ENCODE measurements at regions not wholly inside any gene's neighbourhood (a gene's known extent, or its start where the extent isn't known, plus 50 kb on each side); places are given as distances from the start of the nearest gene placed in this dataset.
"Not testable (repeated sequence)": the region's sequence is repeated elsewhere in the genome, so short reads cannot be mapped to it uniquely, and the experiment has no call there.

- no peak for DNase-seq
Observed at GRCh38 chr14:46596236-46596635, 55.3 kb downstream of the RPL10L start.

- no peak for DNase-seq
Observed at GRCh38 chr14:46582826-46583225, 68.8 kb downstream of the RPL10L start.

GRCh38 chr14:46581036-46581671, 70.4 kb downstream of the RPL10L start:
- peak; percentile 40 to 43 for DNase-seq

GRCh38 chr14:46574978-46575375, 76.6 kb downstream of the RPL10L start:
- DNase-seq, result no peak

- no peak for DNase-seq
Observed at GRCh38 chr14:46574221-46574977, 77.2 kb downstream of the RPL10L start.

DNA sequence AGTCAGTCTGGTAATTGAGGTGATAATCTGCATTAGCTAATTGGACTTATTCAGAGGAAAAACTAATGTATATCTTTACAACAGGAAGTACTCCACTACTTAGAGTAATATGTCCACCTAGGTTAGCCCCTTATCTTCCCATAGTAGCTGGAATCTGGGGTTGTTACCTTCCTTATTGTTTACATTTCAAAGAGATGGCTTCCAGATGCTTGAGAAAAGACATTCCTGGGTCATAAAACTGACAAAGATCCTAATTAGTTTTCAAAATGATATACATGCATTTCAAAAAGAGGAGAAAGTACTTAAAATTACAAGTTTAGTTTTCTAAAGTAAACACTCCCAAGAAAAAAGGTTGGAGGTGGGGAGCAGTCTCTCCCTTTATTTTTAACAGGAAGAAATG, 78.1 kb downstream of the RPL10L start:
- DNase-seq, result no peak

- no peak for DNase-seq
Observed at GRCh38 chr14:46571970-46572369, 79.6 kb downstream of the RPL10L start.

DNA sequence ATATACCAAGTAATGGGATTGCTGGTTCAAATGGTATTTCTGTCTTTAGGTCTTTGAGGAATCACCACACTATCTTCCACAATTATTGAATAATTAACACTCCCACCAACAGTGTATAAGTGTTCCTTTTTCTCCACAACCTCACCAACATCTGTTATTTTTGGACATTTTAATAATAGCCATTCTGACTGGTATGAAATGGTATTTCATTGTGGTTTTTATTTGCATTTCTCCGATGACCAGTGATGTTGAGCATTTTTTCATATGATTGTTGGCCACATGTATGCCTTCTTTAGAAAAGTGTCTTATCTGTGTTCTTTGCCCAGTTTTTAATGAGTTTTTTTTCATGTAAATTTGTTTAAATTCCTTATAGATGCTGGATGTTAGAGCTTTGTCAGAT, 83.4 kb downstream of the RPL10L start:
- not testable (repeated sequence) for DNase-seq

GRCh38 chr14:46550836-46551235, 100.7 kb downstream of the RPL10L start:
- DNase-seq, result no peak

- no peak for DNase-seq
Observed at GRCh38 chr14:46540986-46541385, 110.6 kb downstream of the RPL10L start.

GRCh38 chr14:46519121-46519520, 132.5 kb downstream of the RPL10L start:
- no peak for DNase-seq

- DNase-seq, result not testable (repeated sequence)
Observed at GRCh38 chr14:46508752-46509151, 142.8 kb downstream of the RPL10L start.

DNA sequence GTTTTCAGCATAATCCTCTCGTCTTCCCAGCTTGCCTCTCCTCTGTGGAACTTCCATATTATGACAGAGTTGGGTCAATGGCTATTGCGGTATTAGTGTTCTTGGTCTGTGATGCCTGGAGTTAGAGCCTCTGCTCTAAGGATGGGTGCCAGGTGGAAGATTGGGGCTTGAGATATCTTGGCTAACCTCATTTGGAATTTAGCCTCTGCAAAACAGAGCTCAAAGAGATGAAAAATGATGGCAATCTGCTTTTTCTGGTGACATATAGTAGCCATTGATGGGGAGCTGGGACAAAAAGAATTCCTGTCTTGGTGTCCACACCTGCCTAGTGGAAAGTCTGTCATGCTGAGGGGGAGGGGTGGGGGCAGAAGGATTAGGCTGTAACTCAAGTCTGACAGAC, 152.1 kb downstream of the RPL10L start:
- no peak for DNase-seq

DNA sequence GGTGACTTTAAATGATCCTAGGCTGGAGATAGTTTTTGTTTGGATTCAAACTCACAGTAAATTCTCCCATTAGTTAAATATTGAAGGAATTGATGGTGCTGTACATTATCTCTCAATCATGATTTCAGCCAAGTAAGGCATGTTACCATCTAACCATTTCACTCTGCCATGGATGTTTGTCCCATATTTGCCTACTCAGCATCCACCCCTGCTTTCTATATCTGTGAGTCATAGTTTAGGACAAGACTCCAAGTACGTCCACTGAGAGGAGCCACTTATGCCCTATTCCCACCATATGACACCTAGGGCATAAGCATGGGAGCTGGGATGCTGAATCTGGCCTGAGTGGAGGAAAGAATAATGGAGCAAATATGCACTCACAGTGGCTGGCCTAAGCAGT, 155.2 kb downstream of the RPL10L start:
- DNase-seq, result no peak

GRCh38 chr14:46490238-46490685, 161.3 kb downstream of the RPL10L start:
- DNase-seq, result peak; percentile 3 to 23

DNA sequence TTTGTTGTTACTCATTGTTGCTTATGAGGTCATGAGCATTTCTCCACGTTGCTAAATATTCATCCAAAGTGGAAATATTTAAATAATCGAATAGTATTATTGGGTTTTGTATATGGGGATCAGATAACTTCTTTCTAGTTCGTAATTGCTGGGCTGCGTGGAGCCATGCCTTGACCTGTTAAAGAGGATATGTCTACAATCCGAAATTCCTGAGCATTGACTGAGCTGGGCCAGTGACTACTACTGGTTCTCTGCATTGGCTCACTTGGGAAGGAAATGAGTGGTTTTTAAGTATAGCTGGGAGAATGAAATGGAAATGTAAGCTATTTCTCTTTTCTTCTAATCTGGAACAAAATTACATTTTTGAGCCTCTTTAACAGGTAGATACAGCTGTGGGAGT, 163.2 kb downstream of the RPL10L start:
- no peak for DNase-seq

DNA sequence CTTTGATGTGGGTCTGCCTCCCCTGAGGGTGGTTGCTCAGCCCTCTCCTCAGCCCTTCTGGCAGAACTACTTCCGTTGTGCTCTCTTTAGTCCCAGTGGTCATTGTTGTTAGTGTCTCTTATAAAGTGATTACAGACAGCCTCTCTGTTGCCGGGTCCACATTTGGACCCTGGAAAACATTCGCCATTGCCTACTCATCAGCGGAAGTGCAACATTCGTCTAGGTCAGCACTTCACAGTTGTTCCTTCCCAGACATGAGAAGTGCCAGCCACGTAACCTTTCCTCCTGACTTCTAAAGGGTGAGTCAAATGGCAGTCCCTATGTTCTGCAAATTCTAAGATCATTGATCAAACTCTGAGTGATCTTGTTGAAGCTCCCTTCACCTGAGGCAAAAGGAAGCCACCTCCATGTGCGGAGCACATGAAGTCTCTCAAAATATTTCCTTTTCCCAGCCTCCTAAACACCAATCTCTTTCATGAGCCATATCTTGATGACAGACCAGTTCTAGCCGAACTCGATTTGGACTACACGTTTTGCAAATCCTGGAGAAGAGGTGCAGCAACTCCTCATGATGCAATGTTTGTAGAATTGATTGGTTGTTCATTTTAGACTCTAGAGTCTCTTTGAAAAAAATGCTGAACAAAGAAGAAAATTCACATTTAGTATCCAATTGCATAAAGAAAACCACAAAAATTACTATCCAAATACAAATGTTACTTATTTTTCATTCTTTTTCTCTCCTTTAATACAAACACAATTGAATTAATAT, 163.8 kb downstream of the RPL10L start:
- no peak for DNase-seq

- no peak for DNase-seq
Observed at GRCh38 chr14:46482200-46482599, 169.4 kb downstream of the RPL10L start.

DNA sequence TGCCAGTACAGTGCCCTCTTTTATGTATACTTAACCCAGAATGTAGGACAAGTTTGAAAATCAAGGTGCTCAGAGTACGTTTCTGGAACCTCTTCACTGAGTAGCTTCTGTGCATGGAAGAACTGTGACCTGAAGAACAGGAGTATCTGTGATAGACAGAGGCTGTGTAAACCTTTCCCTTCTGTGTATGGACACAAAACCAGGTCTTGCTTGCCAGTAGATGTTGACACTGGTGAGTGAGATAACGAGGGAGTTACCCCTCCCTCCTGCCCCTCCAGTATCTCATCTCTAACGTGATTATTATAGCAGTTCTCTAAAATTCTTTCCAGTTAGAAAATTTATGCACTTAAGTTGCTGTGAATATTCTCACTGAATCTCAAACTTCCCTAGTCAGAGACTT, 170.8 kb downstream of the RPL10L start:
- DNase-seq, result no peak

DNA sequence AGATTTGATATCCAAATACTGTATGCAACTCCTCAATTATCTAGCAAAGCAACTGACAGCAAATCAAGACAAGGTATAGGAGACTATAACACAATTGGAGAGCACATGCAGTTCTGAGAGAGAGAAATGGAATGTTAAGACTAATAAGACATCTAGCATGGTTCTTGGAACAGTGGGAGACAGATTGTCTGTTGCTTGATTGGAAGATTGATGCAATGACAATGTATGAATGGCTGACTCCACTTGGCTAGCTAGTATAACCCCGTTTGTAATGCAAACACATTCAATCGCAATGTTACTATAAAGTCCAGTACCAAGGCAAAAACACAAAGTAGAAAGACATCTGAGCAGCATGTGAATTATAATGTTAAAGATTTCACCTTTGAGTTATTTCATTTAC, 179.3 kb downstream of the RPL10L start:
- no peak for DNase-seq

DNA sequence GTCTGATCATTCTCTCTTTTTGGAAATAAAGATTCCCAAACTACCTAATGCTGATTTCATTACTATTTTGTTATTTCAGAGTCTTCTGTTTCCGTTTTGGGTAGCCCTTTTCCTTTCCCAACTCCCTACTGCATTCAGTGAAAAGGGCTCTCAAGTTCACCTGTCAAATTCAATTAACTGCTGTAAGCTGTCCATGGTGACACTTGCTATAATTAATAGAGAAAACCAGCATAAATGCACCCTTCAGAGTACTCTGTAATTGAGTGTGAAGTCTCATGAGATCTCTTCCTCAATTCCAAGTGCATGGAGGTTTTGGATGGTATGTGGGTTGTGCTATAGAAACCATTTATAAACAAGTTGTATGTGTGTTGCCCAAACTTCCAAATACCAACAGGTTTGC, 187.2 kb downstream of the RPL10L start:
- no peak for DNase-seq

DNA sequence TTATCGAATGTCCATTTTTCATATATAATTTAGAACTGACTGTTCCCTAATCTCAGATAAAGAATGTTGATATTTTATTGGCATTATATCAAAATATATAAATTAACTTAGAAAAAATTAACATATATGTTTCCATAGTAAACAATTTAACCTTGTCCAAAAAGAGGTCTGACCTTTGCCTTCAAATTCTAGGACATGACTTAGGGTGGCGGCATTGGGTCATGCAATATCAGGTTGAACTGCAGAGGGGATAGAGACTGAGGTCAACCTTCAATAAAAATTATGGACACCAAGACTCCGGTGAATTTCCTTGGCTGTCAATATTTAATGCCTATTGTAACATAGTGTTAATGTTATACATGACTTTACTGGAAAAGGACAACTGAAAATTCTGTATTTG, 199.8 kb downstream of the RPL10L start:
- DNase-seq, result no peak

DNA sequence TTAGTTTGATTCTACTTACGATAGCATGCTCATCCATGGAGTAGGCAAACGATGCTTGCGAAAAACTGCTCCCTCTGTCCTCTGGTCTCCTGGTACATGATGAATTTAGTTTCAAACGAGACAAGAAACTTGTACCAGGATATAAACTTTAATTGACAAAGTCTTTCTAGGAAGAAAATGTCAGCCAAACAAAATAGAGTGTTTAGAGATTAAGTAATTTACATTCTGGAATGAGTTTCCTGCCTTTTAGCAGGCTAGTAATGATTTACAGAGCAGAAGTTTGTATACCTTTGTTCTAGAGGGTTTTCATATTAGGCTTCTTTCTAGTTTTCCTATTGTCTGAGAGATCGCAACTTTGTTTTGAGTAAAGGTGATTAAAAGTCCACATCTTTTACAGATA, 206.9 kb downstream of the RPL10L start:
- no peak for DNase-seq

- no peak for DNase-seq
Observed at GRCh38 chr14:46433381-46433780, 218.2 kb downstream of the RPL10L start.
